ENCODE measurements at regions not wholly inside any gene's neighbourhood (a gene's known extent, or its start where the extent isn't known, plus 50 kb on each side); places are given as distances from the start of the nearest gene placed in this dataset.

DNA sequence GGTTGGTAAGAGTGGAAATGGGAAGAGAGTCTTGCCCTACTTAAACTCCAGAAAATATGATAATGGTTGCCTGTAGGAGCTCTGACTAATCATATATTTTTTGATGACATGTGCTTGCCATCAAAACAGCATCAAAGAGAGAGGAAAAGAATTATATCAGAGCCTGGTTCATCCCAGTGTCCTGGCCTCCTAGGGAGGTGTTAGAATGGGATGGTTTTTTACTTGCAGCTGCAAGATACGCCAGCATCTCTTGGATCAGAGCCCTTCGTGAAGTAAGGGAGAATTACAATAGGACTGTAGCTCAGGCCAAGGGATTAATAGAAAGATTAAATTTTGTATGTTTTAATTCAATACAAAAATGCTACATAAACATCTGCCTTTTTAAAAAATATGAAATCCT lies 177.6 kb upstream of the HDAC9 start:
- no peak for DNase-seq (ENCODE audit: low spot score)

DNA sequence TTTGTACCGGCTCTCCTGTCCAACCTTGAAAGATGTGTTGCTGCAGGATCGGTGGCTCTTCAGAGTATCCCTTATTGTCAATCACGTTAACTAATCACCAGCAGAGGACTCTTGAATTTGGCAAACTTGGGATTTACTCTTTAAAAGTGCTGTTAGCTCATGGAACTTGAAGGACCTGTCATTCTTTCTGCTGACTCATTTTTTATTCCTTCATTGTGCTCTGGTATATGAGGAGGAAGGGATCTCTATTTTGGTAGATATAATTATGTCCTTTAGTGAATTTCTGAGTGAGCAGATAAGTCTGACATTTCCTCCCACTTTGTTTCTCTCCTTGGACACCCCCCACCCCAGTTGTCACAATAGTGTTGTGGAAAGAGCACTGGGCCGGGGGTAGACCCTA lies 175.1 kb upstream of the HDAC9 start:
- DNase-seq (ENCODE audit: low spot score): no peak

DNA sequence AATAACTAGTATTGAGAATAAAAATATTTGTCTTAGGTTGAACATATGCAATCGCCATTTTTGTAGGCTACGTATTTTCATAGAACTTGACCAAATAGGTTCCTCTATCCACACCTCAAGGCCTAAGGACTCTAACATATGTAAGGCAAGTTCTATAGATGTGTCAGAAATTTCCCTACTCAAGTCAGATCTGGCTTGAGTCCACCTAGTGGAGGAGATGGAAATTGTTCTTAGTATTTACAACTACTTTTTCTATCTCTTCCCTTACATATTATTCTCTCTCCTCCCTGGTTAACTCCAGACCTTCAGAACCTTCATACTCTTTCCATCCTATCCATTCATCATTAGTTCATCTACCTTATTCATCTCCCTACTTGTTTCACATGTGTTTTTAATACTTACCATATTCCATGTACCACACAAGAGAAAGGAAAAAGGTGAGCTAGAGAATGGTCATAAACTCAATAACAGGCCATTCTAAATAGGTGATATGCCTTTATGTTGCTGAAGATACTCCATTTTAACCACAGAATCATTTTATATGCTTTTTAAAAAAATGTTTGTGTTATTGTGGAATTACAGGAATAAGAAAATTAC lies 174.5 kb upstream of the HDAC9 start:
- no peak for DNase-seq (ENCODE audit: low spot score)

GRCh38 chr7:18330548-18330947 lies 165.0 kb upstream of the HDAC9 start:
- no peak for DNase-seq (ENCODE audit: low spot score)

DNA sequence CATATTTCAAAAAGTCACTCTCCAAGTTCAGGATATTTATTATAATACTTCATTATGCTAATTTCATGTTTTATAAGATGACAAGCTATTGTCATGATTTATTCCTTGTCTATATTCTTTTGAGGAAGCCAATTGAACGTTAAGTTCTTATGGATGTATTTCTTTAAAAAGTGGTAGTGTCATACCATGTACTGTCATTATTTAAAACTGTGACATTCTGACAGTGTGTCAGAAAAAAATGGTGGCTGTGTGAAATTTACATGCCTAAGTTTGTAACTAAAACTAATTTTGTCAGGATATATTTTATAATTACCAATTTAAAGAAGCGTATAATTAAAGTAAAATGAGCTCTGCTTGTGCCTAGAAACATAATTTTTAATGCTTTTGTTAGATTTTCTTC lies 158.9 kb upstream of the HDAC9 start:
- DNase-seq (ENCODE audit: low spot score): no peak

DNA sequence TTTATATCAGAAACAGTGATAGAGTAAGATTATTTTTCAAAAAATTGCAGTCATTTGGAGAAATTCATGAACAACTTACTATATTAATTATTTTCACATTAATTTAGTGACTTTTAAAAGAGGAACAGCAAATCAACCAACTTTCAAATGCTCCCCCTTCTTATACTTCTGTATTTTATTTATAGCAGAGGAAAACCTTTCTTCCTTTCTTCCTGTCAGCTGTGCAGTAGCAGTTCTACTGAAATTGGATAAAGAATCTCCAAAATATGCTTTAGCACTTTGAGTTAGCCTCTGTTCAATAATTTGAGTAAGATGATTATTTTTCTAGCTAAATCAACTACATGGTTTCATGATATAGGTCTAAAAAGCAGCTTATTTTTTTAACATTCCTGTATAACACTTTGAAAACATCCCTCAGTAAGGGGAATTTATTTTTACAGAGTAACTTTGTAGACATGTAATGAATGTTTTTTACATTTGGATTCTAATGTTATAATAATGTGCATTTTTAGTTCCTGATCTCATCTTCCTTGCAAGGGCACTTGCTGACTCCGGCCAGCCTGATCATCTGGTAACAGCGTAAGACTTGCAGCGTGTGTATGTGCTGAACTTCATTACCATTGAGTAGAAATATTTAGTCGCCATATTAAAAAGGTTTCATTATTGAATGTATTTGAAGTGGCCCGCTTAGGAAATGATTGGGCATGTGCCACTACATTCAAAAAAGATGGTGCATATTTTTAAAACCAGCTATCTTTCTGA lies 158.3 kb upstream of the HDAC9 start:
- DNase-seq (ENCODE audit: low spot score): no peak

DNA sequence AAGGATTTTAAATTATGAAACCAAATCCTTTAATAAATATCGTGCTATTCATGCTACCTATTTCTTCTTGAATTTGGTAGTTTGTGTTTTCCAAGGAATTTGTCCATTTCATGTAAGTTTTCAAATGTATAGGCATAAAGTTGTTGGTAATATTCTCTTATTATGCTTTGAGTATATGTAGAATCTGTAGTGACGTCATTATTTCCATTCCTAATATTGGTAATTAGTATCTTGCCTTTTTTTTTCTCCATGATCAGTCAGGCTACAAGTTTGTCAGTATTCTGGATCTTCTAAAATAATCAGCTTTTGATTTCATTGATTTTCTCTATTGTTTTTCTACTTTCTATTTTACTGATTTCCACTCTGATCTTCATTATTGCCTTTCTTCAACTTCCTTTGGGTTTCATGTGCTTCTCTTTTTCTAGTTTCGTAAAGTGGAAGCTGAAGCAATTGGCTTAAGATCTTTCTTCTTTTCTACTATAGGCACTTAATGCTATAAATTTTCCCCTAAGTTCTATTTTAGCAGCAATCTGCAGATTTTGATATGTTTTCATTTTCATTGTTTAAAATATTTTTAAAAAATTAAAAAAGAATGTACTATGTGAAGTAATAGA lies 156.5 kb upstream of the HDAC9 start:
- no peak for DNase-seq (ENCODE audit: low spot score)

DNA sequence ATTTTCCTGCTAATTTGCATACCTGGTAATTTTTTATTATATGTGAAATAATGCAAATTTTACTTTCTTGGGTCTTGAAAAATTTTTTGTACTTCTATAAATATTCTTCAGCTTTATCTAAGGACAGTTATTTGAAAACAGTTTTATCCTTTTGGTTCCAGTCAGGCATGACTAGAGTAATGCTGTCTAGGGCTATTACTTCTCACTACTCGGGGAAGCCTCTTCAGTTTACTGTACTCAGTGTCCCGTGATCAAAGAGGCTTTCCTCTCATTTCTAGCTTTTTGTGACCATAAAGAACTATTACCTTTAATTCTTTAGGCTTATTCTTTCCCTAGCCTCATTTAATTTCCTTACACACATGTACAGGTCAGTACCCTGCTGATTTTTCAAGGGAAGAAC lies 153.8 kb upstream of the HDAC9 start:
- DNase-seq (ENCODE audit: low spot score): no peak

GRCh38 chr7:18343047-18343446 lies 152.5 kb upstream of the HDAC9 start:
- DNase-seq (ENCODE audit: low spot score): no peak

DNA sequence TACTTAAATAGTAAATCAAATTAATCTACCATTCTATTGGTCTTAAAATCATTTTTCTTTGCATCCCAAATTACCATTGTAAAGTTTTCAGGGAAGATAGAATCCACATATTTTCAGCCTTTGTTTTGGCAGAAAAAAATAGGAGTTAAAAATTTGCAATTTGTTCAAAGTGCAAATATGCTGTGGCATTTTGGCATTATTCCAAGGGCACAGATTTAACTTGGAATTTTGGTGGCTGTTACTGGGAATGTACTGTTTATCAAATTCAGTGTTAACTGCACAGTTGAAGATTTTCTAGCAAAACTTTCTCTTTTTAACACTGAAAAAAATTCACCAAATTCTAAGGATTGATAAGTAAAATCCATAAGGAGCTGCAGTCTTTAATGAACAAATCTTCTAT lies 151.0 kb upstream of the HDAC9 start:
- no peak for DNase-seq (ENCODE audit: low spot score)

GRCh38 chr7:18345641-18346234 lies 149.8 kb upstream of the HDAC9 start:
- DNase-seq (ENCODE audit: low spot score): no peak

- no peak for DNase-seq (ENCODE audit: low spot score)
These were observed 148.4 kb upstream of the HDAC9 start for GRCh38 chr7:18347170-18347569.

GRCh38 chr7:18350678-18351077 lies 144.9 kb upstream of the HDAC9 start:
- DNase-seq (ENCODE audit: low spot score): no peak

- peak; percentile 70 for DNase-seq (ENCODE audit: low spot score)
These were observed 143.0 kb upstream of the HDAC9 start for GRCh38 chr7:18352339-18353255.

GRCh38 chr7:18353339-18353738 lies 142.2 kb upstream of the HDAC9 start:
- no peak for DNase-seq (ENCODE audit: low spot score)

DNA sequence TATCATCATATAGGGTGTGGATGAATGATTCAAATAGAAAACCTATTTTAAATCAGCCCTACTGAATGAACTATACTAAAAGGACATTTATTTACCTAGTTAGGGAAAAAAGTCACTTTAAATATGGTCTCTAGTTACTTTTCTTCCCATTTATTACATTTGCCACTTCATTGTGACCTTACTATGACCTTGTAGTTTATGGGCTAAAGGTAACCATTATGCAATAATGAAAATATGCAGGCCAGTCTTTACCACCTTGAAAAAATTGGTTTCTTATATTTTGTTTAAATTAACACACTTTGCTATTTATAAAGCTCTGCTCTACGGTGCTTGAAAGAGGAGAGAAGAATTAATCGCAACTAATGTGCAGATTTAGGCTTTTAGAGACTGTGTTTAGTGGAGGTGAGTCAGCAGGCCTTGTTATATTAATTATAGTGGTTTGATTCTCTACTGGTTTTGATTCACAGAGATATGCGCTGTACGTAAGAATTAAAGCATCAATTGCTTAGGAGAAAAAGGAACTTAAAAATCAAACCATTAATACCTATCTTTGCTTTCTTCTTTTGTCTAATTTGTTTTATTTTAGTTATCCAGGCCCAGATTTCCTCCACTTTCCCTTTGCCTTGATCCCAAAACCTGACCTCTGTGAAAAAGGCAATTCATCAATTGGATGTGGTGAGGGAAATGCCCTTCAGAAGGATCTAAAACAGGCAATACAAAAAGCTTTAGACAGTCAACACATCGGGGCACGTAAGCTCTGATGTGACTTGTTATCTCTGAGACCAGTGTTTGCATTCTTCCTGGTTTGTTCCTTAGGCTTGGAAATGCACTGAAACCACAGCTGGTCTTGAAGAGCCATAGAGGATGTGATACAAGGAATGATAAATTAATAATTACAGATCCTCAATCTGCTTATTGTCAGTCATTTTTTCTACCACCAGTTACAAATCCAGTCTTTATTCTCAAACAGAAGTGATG lies 141.2 kb upstream of the HDAC9 start:
- DNase-seq (ENCODE audit: low spot score): no peak

- DNase-seq (ENCODE audit: low spot score): no peak
These were observed 139.3 kb upstream of the HDAC9 start for GRCh38 chr7:18356191-18356645.

- DNase-seq (ENCODE audit: low spot score): no peak
These were observed 137.9 kb upstream of the HDAC9 start for GRCh38 chr7:18357691-18358090.

- DNase-seq (ENCODE audit: low spot score): peak; percentile 73
These were observed 133.8 kb upstream of the HDAC9 start for GRCh38 chr7:18361756-18362155.

- DNase-seq (ENCODE audit: low spot score): no peak
These were observed 131.7 kb upstream of the HDAC9 start for GRCh38 chr7:18363751-18364380.
